Suprapubic skin (tissue), 4 donors: ENCODE measurements at regions not wholly inside any gene's neighbourhood (a gene's known extent, or its start where the extent isn't known, plus 50 kb on each side); places are given as distances from the start of the nearest gene placed in this dataset.

Experiments used
- DNase-seq, 2 donors: peaks; one replicate each; pipeline ENCODE4 v3.0.0-alpha.2; 2019; ENCODE audit warnings: low spot score in 2 of 2
- H3K27ac ChIP-seq: fragments of 200-600 bp; sonication (generic); one replicate; pipeline ENCODE4 v1.5.1; 2019
- H3K27me3 ChIP-seq: fragments of 200-600 bp; sonication (generic); one replicate; pipeline ENCODE4 v1.5.1; 2019
- H3K36me3 ChIP-seq: fragments of 200-600 bp; sonication (generic); one replicate; pipeline ENCODE4 v1.5.1; 2019
- H3K4me1 ChIP-seq: fragments of 200-600 bp; sonication (generic); one replicate; pipeline ENCODE4 v1.5.1; 2019
- H3K4me3 ChIP-seq: fragments of 200-600 bp; sonication (generic); one replicate; pipeline ENCODE4 v1.5.1; 2019; ENCODE audit warnings: mild to moderate bottlenecking
- H3K9me3 ChIP-seq: fragments of 200-600 bp; sonication (generic); one replicate; pipeline ENCODE4 v1.5.1; 2019
- CTCF ChIP-seq, 2 donors: fragments of 200-600 bp in 1 of 2; fragments of 450-650 bp in 1 of 2; sonication (generic) in 1 of 2; IDR thresholded peaks; one replicate each; pipeline ENCODE4 v1.5.1; 2016 to 2019; ENCODE audit warnings: antibody characterized with exemption in 2 of 2, mild to moderate bottlenecking in 1 of 2, moderate library complexity in 1 of 2
- POLR2A ChIP-seq, 2 donors: fragments of 450-650 bp; IDR thresholded peaks; one replicate each; pipeline ENCODE4 v1.6.1; 2017; ENCODE audit warnings: antibody characterized with exemption in 2 of 2, mild to moderate bottlenecking in 2 of 2, moderate library complexity in 2 of 2
- WGBS: methylation state at CpG from one replicate; pipeline ENCODE4 v1.1.5; 2018; 5-methylcytosine and 5-hydroxymethylcytosine counted together

- WGBS, result 78% methylated on average over 4 of the region's 4 CpGs
- Histone ChIP-seq H3K27me3 (no peaks in the 10 kb centered on the region), H3K4me3 (no peak overlapping the region), H3K9me3 (no peaks in the 10 kb centered on the region), H3K36me3 (no peaks in the 10 kb centered on the region), H3K27ac (no peak overlapping the region), H3K4me1 (peaks cover 5% of the 10 kb centered on the region)
- TF ChIP-seq POLR2A (IDR thresholded peaks at IDR 0.05) (no peak), CTCF (IDR thresholded peaks at IDR 0.05) (no peak)
- DNase-seq, result no peak
Observed at GRCh38 chr4:170139764-170140163, 50.0 kb upstream of the AADAT start.
